Left kidney (tissue), 1 donor: ENCODE measurements at regions not wholly inside any gene's neighbourhood (a gene's known extent, or its start where the extent isn't known, plus 50 kb on each side); places are given as distances from the start of the nearest gene placed in this dataset.

Source experiments
- DNase-seq: peaks from one replicate; pipeline ENCODE4 v3.0.0-alpha.2; 2013

GRCh38 chr18:47470941-47471340 is 219.5 kb upstream of the SKOR2 start:
- DNase-seq, result no peak

- DNase-seq, result no peak
These were observed 218.1 kb upstream of the SKOR2 start for GRCh38 chr18:47469576-47469975.

- DNase-seq, result no peak
These were observed 210.5 kb upstream of the SKOR2 start for GRCh38 chr18:47461977-47462376.

- DNase-seq, result no peak
These were observed 210.0 kb upstream of the SKOR2 start for GRCh38 chr18:47461406-47461948.

GRCh38 chr18:47458483-47458882 is 207.0 kb upstream of the SKOR2 start:
- no peak for DNase-seq

GRCh38 chr18:47457614-47458013 is 206.2 kb upstream of the SKOR2 start:
- DNase-seq, result no peak

- DNase-seq, result no peak
These were observed 201.6 kb upstream of the SKOR2 start for GRCh38 chr18:47453038-47453437.

GRCh38 chr18:47448956-47449355 is 197.5 kb upstream of the SKOR2 start:
- DNase-seq, result no peak

GRCh38 chr18:47441914-47442313 is 190.5 kb upstream of the SKOR2 start:
- no peak for DNase-seq

- no peak for DNase-seq
These were observed 186.5 kb upstream of the SKOR2 start for GRCh38 chr18:47438001-47438400.

GRCh38 chr18:47436871-47437270 is 185.4 kb upstream of the SKOR2 start:
- DNase-seq, result no peak

- DNase-seq, result no peak
These were observed 182.8 kb upstream of the SKOR2 start for GRCh38 chr18:47434214-47434746.

- peak; percentile 1 for DNase-seq
These were observed 176.6 kb upstream of the SKOR2 start for GRCh38 chr18:47427923-47428637.

- no peak for DNase-seq
These were observed 175.6 kb upstream of the SKOR2 start for GRCh38 chr18:47427072-47427471.

- DNase-seq, result no peak
These were observed 173.9 kb upstream of the SKOR2 start for GRCh38 chr18:47425365-47425764.

GRCh38 chr18:47422524-47422923 is 171.1 kb upstream of the SKOR2 start:
- DNase-seq, result no peak

- no peak for DNase-seq
These were observed 168.7 kb upstream of the SKOR2 start for GRCh38 chr18:47420130-47420529.

- no peak for DNase-seq
These were observed 167.3 kb upstream of the SKOR2 start for GRCh38 chr18:47418746-47419145.

- no peak for DNase-seq
These were observed 166.3 kb upstream of the SKOR2 start for GRCh38 chr18:47417807-47418206.

- no peak for DNase-seq
These were observed 164.4 kb upstream of the SKOR2 start for GRCh38 chr18:47415881-47416280.

- no peak for DNase-seq
These were observed 161.9 kb upstream of the SKOR2 start for GRCh38 chr18:47413327-47413726.

GRCh38 chr18:47412924-47413323 is 161.5 kb upstream of the SKOR2 start:
- no peak for DNase-seq

GRCh38 chr18:47411159-47411558 is 159.7 kb upstream of the SKOR2 start:
- DNase-seq, result no peak

GRCh38 chr18:47410139-47410538 is 158.7 kb upstream of the SKOR2 start:
- no peak for DNase-seq
